Cardiac fibroblast (primary cell): ENCODE measurements at regions not wholly inside any gene's neighbourhood (a gene's known extent, or its start where the extent isn't known, plus 50 kb on each side); places are given as distances from the start of the nearest gene placed in this dataset.
"Not testable (repeated sequence)": the region's sequence is repeated elsewhere in the genome, so short reads cannot be mapped to it uniquely, and the experiment has no call there.

ENCODE experiments used
- DNase-seq, 2 donors: peaks; one replicate each; pipeline versions ENCODE4 v3.0.0 to v3.0.0-alpha.2; 2010; ENCODE audit warnings: low read depth in 2 of 2
- H3K4me3 ChIP-seq, 2 donors: replicated peaks in 1 of 2; 1 replicate in 1 of 2; 2 replicates in 1 of 2; pipeline ENCODE4 v1.5.1; 2011; ENCODE audit warnings: low read depth in 2 of 2, low read length in 2 of 2, mild to moderate bottlenecking in 2 of 2, moderate library complexity in 1 of 2
- TF ChIP-seq, protein P1 (sequence below): IDR thresholded peaks from one replicate; pipeline ENCODE4 v1.5.1; 2011; ENCODE audit warnings: low read depth, mild to moderate bottlenecking, low read length, inconsistent platforms

DNA sequence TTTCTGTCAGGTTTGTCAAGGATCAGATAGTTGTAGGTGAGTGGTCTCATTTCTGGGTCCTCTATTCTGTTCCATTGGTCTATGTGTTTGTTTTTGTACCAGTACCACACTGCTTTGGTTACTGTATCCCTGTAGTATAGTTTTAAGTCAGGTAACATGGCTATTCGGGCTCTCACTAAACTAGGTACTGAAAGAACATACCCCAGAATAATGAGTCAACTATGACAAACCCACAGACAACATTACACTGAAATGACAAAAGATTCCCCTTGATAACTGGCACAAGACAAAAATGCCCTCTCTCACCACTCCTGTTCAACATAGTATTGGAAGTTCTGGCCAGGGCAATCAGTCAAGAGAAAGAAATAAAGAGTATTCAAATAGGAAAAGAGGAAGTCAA is 535.3 kb upstream of the CYLC2 start:
- no peak for DNase-seq
- no peak overlapping the region for H3K4me3 ChIP-seq
- TF ChIP-seq, protein P1, sequence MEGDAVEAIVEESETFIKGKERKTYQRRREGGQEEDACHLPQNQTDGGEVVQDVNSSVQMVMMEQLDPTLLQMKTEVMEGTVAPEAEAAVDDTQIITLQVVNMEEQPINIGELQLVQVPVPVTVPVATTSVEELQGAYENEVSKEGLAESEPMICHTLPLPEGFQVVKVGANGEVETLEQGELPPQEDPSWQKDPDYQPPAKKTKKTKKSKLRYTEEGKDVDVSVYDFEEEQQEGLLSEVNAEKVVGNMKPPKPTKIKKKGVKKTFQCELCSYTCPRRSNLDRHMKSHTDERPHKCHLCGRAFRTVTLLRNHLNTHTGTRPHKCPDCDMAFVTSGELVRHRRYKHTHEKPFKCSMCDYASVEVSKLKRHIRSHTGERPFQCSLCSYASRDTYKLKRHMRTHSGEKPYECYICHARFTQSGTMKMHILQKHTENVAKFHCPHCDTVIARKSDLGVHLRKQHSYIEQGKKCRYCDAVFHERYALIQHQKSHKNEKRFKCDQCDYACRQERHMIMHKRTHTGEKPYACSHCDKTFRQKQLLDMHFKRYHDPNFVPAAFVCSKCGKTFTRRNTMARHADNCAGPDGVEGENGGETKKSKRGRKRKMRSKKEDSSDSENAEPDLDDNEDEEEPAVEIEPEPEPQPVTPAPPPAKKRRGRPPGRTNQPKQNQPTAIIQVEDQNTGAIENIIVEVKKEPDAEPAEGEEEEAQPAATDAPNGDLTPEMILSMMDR: no peak

DNA sequence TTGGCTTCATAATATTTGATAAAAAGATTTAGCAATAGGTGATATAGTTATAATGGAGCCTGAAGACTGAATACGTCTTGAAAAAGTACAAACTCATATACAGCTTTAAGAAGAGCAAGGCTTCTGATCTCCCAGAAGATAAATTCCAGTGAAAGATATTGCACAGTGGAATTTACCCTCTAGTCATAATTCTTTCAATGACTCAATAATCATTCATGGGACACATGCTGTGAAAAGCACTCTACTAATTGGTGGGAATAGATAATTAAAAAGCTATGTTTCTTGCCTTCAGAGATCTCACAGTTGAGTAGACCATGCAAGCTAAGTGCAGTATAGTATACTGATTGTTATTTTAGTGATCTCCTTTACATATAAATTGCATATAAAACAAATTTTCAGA is 538.6 kb upstream of the CYLC2 start:
- no peak overlapping the region for H3K4me3 ChIP-seq
- no peak for DNase-seq
- TF ChIP-seq, protein P1: no peak

DNA sequence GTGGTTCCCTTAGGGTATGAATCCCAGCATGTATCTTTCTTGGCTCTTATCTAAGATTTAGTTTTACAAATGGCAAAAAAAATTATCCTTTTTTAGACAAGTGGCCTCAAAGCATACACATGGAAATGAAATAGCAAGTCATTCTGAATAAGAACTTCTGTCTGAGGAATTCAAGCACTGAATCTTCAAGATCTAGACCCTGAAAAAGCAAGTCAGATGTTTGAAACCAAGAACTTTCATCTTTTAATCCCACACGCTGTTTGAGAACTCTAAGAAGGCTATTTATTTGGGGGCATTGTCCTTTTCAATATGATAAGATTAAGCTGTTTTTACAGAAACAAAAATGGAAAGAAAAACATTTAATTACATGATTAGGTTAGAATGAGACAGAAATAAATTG is 549.2 kb upstream of the CYLC2 start:
- no peak for DNase-seq
- TF ChIP-seq, protein P1: no peak
- H3K4me3 ChIP-seq: no peak overlapping the region

DNA sequence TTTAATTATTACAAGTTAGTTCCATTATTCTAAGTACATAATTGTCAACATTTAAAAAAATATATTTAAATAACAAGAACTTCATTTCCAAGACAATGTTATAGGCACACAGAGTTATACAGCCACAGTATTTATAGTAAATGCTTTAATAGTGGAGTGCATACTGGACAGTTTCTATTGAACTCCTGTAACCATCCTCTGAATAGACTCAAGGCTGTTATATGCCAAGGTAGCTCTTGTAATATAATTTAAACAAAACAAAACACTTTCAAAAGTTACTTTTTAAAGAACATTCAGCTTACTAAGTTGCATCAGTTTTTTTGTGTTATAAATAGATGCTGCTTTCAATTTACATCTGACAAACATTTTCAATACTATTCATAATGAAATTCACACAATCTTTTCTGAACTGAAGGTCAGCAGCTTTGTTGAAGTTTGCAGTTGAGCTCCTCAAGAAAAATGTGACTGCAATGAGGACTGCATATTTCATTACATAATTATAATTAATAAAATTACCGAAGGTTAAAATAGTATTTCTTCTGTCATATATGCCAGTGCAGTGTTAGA is 549.9 kb upstream of the CYLC2 start:
- no peak for DNase-seq
- TF ChIP-seq, protein P1: no peak
- H3K4me3 ChIP-seq: no peak overlapping the region

DNA sequence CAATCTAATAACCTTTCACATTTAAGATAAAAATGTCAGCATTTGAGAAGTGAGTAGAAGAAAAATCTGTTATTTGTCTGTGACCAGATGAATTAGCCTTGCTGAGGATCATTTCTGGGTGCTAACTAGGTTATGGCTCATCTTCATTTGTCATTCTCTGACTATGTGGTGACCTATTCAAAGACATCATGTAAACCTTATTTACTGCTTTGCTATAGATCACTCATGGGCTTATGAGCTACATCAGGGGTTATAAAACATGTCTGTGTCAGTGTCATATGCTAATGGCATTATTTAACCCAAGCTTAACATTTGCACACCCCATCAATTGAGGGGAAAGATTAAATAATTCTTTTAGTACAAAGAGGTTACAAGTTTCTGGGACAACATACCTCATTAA is 555.5 kb upstream of the CYLC2 start:
- TF ChIP-seq, protein P1: no peak
- H3K4me3 ChIP-seq: no peak overlapping the region
- no peak for DNase-seq

DNA sequence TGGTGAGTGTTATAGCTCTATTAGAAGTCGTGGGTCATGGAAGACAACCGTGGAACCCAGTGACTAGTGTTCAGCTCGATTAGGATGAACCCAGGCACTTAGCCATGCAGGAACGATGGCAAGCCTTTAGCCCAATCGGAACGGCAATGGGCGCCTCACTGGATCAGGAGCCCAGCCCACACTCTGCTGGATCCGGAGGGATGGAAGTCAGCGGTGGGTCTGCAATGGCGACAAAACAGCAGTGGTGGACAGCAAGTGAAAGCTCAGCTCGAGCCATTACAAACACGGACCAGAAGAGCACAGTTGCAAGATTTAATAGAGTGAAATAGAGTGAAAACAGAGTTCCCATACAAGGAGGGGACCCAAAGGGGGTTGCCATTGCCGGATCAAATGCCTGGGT is 558.5 kb upstream of the CYLC2 start:
- DNase-seq, H3K4me3 ChIP-seq: not testable (repeated sequence)

DNA sequence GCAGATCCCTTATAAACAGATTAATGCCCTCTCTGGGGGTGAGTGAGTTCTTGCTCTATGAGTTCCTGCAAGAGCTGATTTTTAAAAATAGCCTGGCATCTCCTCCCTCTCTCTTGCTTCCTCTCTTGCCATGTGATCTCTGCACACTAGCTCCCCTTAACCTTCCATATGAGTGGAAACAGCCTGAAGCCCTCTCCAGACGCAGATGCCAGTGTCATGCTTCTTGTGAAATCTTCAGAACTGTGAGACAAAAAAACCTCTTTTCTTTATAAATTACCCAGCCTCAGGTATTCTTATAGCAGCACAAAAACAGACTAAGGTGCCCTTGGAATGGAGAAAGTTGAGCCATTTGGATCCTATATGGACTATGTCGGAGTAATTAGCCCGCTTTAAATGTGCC is 559.7 kb upstream of the CYLC2 start:
- TF ChIP-seq, protein P1: no peak
- DNase-seq: no peak
- H3K4me3 ChIP-seq: no peak overlapping the region
